PC-3 (cell line): ENCODE measurements at regions not wholly inside any gene's neighbourhood (a gene's known extent, or its start where the extent isn't known, plus 50 kb on each side); places are given as distances from the start of the nearest gene placed in this dataset.

Experiments
- ATAC-seq: fragments of 200-7000 bp; cut with Tn5 transposase; 2 replicates; pipeline ENCODE4 v1.9.1; 2020; ENCODE audit warnings: mild to moderate bottlenecking, moderate library complexity
- BruUV-seq: library from RNA; stranded (reverse); fragments of 400-500 nt; replicated peaks from 2 replicates; lab custom pipeline; 2021; lab: Mats Ljungman, UMichigan
- CTCF ChIA-PET: fragments of 300-600 bp; sonication (Branson Sonifier 250); formaldehyde crosslinking; loops from one replicate; lab custom pipeline; 2022; ENCODE audit warnings: antibody characterized with exemption; lab: Charles Lee
- POLR2A ChIA-PET: fragments of 300-600 bp; sonication (Branson Sonifier 250); formaldehyde crosslinking; loops from one replicate; lab custom pipeline; 2022; ENCODE audit warnings: antibody characterized with exemption; ENCODE audit not compliant: unreplicated experiment; lab: Charles Lee
- DNase-seq: peaks from one replicate; pipeline ENCODE4 v3.0.0-alpha.2; 2015
- H2AFZ ChIP-seq: fragments of 300-600 bp; sonication (generic); 2 replicates; pipeline ENCODE4 v1.6.0; 2016; ENCODE audit warnings: antibody characterized with exemption, low read length
- H3F3A ChIP-seq: fragments of 300-600 bp; sonication (generic); one replicate; pipeline ENCODE4 v1.6.0; 2017; ENCODE audit warnings: antibody characterized with exemption, low read length, control low read depth, mild to moderate bottlenecking; ENCODE audit not compliant: unreplicated experiment
- H3K27ac ChIP-seq: fragments of 300-600 bp; sonication (generic); 2 replicates; pipeline ENCODE4 v1.5.1; 2016; ENCODE audit warnings: mild to moderate bottlenecking, low read length
- H3K27me3 ChIP-seq: fragments of 300-600 bp; sonication (generic); 2 replicates; pipeline ENCODE4 v1.6.1; 2016; ENCODE audit warnings: low read length, mixed read lengths
- H3K36me3 ChIP-seq: fragments of 300-600 bp; sonication (generic); 2 replicates; pipeline ENCODE4 v1.6.1; 2016; ENCODE audit warnings: low read depth, mixed run types, low read length, mixed read lengths
- H3K4me1 ChIP-seq: fragments of 300-600 bp; sonication (generic); 2 replicates; pipeline ENCODE4 v1.5.1; 2016; ENCODE audit warnings: low read length; ENCODE audit not compliant: insufficient read depth
- H3K4me2 ChIP-seq: fragments of 300-600 bp; sonication (generic); 2 replicates; pipeline ENCODE4 v1.6.0; 2016; ENCODE audit warnings: low read length
- H3K4me3 ChIP-seq: fragments of 300-600 bp; sonication (generic); 2 replicates; pipeline ENCODE4 v1.5.1; 2016; ENCODE audit warnings: mild to moderate bottlenecking, low read length, mixed read lengths
- H3K79me2 ChIP-seq: fragments of 300-600 bp; sonication (generic); 2 replicates; pipeline ENCODE4 v1.6.1; 2017; ENCODE audit warnings: low read length, mixed read lengths
- H3K9ac ChIP-seq: fragments of 300-600 bp; sonication (generic); 2 replicates; pipeline ENCODE4 v1.6.0; 2016; ENCODE audit warnings: mild to moderate bottlenecking, low read length
- H3K9me2 ChIP-seq: fragments of 300-600 bp; sonication (generic); replicated peaks from 2 replicates; pipeline ENCODE4 v1.6.1; 2016; ENCODE audit warnings: mixed run types, low read length, mixed read lengths
- H3K9me3 ChIP-seq: fragments of 300-600 bp; sonication (generic); 2 replicates; pipeline ENCODE4 v1.6.1; 2016; ENCODE audit warnings: low read length, mixed read lengths
- H4K20me1 ChIP-seq: fragments of 300-600 bp; sonication (generic); 2 replicates; pipeline ENCODE4 v1.6.1; 2016; ENCODE audit warnings: low read length, mixed read lengths
- EZH2 ChIP-seq: fragments of 300-600 bp; sonication (generic); IDR thresholded peaks from one replicate; pipeline ENCODE4 v1.6.1; 2017; ENCODE audit warnings: antibody characterized with exemption, mild to moderate bottlenecking, low read length; ENCODE audit not compliant: unreplicated experiment
- EZH2phosphoT487 ChIP-seq: fragments of 300-600 bp; sonication (generic); IDR thresholded peaks from 2 replicates; pipeline ENCODE4 v1.6.1; 2018; ENCODE audit warnings: mild to moderate bottlenecking, antibody characterized with exemption, low read length, borderline replicate concordance
- intact Hi-C: fragments of 100-400 bp; cut with micrococcal nuclease; formaldehyde crosslinking; loops from 2 replicates; pipeline ENCODE4 v1.9.0; 2023
- TF ChIP-seq, protein P1 (sequence below): fragments of 300-600 bp; sonication (generic); conservative IDR thresholded peaks from 2 replicates; pipeline ENCODE4 v1.5.1; 2017; ENCODE audit warnings: antibody characterized with exemption, low read depth, mild to moderate bottlenecking, low read length

DNA sequence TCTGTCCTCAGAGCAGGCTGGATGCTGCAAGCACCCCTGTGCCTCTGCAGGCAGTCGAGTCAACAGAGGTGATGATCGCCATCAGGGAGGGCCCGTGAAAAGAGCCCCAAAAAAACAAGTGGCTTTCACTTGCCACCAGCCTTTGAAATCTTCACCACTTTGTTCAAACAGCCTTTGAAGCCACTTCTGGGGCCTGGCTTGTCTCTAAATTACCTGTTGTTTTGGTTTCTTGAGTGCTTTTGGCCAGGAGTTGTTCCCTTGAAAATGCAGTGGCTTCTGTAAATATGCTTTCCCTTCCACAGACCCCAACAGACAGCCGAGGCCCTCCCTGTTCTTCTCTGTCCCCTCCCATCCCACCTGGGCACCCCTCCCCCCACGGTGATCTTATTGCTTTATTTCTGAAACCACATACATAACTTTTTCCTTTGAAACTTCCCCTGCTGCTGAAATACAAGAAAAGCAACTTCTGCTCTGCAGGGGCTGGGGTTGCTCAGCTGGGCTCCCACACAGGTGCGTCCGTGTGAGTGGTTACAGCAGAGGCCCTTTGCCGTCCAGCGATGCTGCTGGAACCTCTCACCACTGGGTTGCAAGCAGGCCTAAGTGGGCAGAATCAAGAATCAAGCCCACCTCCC, 283.8 kb upstream of the SHH start:
- Histone ChIP-seq H3K27ac (no peak overlapping the region), H3K4me2 (no peak overlapping the region), H3K79me2 (no peaks in the 10 kb centered on the region), H3K4me1 (peaks cover 5% of the 10 kb centered on the region), H4K20me1 (no peaks in the 10 kb centered on the region), H3K27me3 (no peaks in the 10 kb centered on the region), H2AFZ (no peak overlapping the region), H3K9me3 (no peaks in the 10 kb centered on the region), H3K9me2 (no peaks in the 10 kb centered on the region), H3K36me3 (no peaks in the 10 kb centered on the region), H3K4me3 (no peak overlapping the region), H3F3A (no peaks in the 10 kb centered on the region), H3K9ac (no peak overlapping the region)
- TF ChIP-seq EZH2phosphoT487 (no peak), EZH2 (no peak)
- TF ChIP-seq, protein P1, sequence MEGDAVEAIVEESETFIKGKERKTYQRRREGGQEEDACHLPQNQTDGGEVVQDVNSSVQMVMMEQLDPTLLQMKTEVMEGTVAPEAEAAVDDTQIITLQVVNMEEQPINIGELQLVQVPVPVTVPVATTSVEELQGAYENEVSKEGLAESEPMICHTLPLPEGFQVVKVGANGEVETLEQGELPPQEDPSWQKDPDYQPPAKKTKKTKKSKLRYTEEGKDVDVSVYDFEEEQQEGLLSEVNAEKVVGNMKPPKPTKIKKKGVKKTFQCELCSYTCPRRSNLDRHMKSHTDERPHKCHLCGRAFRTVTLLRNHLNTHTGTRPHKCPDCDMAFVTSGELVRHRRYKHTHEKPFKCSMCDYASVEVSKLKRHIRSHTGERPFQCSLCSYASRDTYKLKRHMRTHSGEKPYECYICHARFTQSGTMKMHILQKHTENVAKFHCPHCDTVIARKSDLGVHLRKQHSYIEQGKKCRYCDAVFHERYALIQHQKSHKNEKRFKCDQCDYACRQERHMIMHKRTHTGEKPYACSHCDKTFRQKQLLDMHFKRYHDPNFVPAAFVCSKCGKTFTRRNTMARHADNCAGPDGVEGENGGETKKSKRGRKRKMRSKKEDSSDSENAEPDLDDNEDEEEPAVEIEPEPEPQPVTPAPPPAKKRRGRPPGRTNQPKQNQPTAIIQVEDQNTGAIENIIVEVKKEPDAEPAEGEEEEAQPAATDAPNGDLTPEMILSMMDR: no peak
- CTCF ChIA-PET: no interaction called here
- DNase-seq (no peak), ATAC-seq (no peak)
- BruUV-seq: no TSS peak
- intact Hi-C loops: no loop called here
- POLR2A ChIA-PET: no interaction called here

DNA sequence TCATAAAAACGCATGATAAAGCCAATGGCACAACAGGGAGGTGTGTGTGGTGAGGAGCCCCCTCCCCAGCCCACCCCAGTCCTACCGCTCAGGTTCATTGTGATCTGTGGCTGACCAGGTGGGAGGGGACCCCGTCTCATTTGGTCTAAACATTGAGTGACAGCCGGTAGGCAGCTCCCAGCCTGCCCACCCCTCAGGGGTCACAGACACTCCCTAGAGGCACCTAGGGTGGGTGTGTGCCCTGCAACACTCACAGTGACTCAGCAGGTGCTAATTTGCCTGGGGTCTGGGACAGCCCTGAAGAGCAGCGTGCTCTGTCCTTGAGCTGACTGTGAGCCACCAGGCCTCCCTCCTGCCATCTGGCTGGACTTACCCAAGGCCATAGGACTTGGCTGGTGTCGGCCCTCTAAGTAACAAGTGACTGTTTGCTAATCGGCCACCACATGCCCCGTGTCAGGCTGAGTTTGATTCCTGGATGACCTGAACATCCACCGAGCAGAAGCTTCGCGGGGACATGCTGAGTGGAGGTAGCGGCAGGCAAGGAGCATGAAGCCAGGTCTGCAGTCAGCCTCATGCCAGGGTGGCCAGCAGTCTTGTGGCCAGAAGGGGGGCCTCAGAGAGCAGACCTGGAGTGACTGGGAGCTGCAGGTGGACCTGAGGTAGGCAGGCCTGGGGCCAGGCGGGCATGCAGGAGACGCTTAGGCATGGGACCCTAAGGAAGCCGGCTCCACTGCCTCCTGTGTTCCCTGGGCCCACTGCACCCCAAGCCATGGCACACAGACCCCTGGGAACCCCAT, 282.3 kb upstream of the SHH start:
- peaks cover 5% of the 10 kb centered on the region for H3K4me1 ChIP-seq
- ChIA-PET POLR2A (no interaction called here), CTCF (no interaction called here)
- no peaks in the 10 kb centered on the region for H3K9me2 ChIP-seq
- no peaks in the 10 kb centered on the region for H3F3A ChIP-seq
- no peaks in the 10 kb centered on the region for H4K20me1 ChIP-seq
- no peaks in the 10 kb centered on the region for H3K9me3 ChIP-seq
- H3K27me3 ChIP-seq: peaks cover 6% of the 10 kb centered on the region
- H3K27ac ChIP-seq: no peak overlapping the region
- intact Hi-C loops: no loop called here
- DNase-seq (no peak), ATAC-seq (no peak)
- BruUV-seq: no TSS peak
- H3K9ac ChIP-seq: no peak overlapping the region
- no peak overlapping the region for H3K4me2 ChIP-seq
- H3K79me2 ChIP-seq: no peaks in the 10 kb centered on the region
- no peaks in the 10 kb centered on the region for H3K36me3 ChIP-seq
- H2AFZ ChIP-seq: no peak overlapping the region
- TF ChIP-seq EZH2phosphoT487 (no peak), EZH2 (no peak)
- TF ChIP-seq, protein P1: no peak
- no peak overlapping the region for H3K4me3 ChIP-seq

DNA sequence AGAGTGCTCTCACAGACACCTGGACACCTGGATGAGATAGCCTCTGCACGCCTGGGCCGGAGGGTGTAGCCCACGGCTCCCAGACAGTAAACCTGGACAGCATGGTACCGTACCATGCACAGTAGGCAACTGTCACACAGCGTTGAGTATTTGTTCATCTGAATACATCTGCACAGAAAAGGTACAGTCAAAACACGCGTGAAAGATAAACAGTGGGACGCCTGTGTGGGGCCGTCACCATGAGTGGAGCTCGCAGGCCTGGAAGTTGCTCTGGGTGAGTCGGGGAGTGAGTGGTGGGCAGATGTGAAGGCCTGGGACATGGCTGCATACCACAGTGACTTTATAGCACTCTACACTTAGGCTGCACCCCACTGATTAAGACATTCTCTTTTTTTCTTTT, 280.0 kb upstream of the SHH start:
- CTCF ChIA-PET: no interaction called here
- no peak overlapping the region for H3K27ac ChIP-seq
- no peaks in the 10 kb centered on the region for H3K36me3 ChIP-seq
- no peak overlapping the region for H2AFZ ChIP-seq
- DNase-seq (no peak), ATAC-seq (no peak)
- no peaks in the 10 kb centered on the region for H3K4me1 ChIP-seq
- intact Hi-C loops: no loop called here
- H3K4me3 ChIP-seq: no peak overlapping the region
- no peaks in the 10 kb centered on the region for H3K9me3 ChIP-seq
- no peaks in the 10 kb centered on the region for H3F3A ChIP-seq
- peaks cover 28% of the 10 kb centered on the region for H3K27me3 ChIP-seq
- H3K79me2 ChIP-seq: no peaks in the 10 kb centered on the region
- H4K20me1 ChIP-seq: no peaks in the 10 kb centered on the region
- no peak overlapping the region for H3K4me2 ChIP-seq
- POLR2A ChIA-PET: no interaction called here
- BruUV-seq: no TSS peak
- no peak overlapping the region for H3K9ac ChIP-seq
- no peak for TF ChIP-seq EZH2
- no peak for TF ChIP-seq EZH2phosphoT487
- TF ChIP-seq, protein P1: no peak
- no peaks in the 10 kb centered on the region for H3K9me2 ChIP-seq
